Keratinocyte (primary cell): ENCODE measurements at regions not wholly inside any gene's neighbourhood (a gene's known extent, or its start where the extent isn't known, plus 50 kb on each side); places are given as distances from the start of the nearest gene placed in this dataset.

Experiments
- DNase-seq: peaks from one replicate; pipeline ENCODE4 v3.0.0-alpha.2; 2011; ENCODE audit warnings: low read depth, missing footprints, low spot score
- FAIRE-seq: peaks from 2 replicates; lab custom pipeline; 2011; peaks lifted over from hg19 to GRCh38; lab: Jason Lieb, UNC
- H2AFZ ChIP-seq: 2 replicates; pipeline ENCODE4 v1.6.0; 2012; ENCODE audit warnings: low read length, control low read depth, inconsistent platforms; ENCODE audit not compliant: control insufficient read depth
- H3K27ac ChIP-seq: 2 replicates; pipeline ENCODE4 v1.5.1; 2011; ENCODE audit warnings: low read length; ENCODE audit not compliant: control insufficient read depth, insufficient read depth
- H3K27me3 ChIP-seq: 3 replicates; pipeline ENCODE4 v1.6.0; 2011; ENCODE audit warnings: low read length; ENCODE audit not compliant: control insufficient read depth, insufficient read depth; ENCODE audit errors: extremely low read depth
- H3K36me3 ChIP-seq, 2 experiments: 2 replicates in 1 of 2; 3 replicates in 1 of 2; pipeline ENCODE4 v1.5.1; 2011; ENCODE audit warnings: low read length in 2 of 2, mild to moderate bottlenecking in 1 of 2; ENCODE audit not compliant: control insufficient read depth in 2 of 2, insufficient read depth in 2 of 2; ENCODE audit errors: extremely low read depth in 1 of 2
- H3K4me1 ChIP-seq: 3 replicates; pipeline ENCODE4 v1.5.1; 2011; ENCODE audit warnings: low read length; ENCODE audit not compliant: control insufficient read depth, insufficient read depth; ENCODE audit errors: extremely low read depth
- H3K4me2 ChIP-seq: 3 replicates; pipeline ENCODE4 v1.6.0; 2011; ENCODE audit warnings: low read depth, low read length; ENCODE audit not compliant: control insufficient read depth, insufficient read depth; ENCODE audit errors: extremely low read depth
- H3K4me3 ChIP-seq, 3 experiments: fragments of 200-600 bp in 1 of 3; sonication (generic) in 1 of 3; 2 replicates in 2 of 3; 3 replicates in 1 of 3; pipeline ENCODE4 v1.5.1; 2011 to 2016; ENCODE audit warnings: low read length in 3 of 3, mild to moderate bottlenecking in 3 of 3, control low read depth in 2 of 3, inconsistent platforms in 1 of 3, low read depth in 1 of 3, mixed read lengths in 1 of 3, mixed run types in 1 of 3, moderate library complexity in 1 of 3; ENCODE audit not compliant: control insufficient read depth in 2 of 3, insufficient read depth in 2 of 3; ENCODE audit errors: extremely low read depth in 1 of 3
- H3K79me2 ChIP-seq: 2 replicates; pipeline ENCODE4 v1.6.0; 2012; ENCODE audit warnings: low read length; ENCODE audit not compliant: control insufficient read depth, insufficient read depth
- H3K9ac ChIP-seq: 3 replicates; pipeline ENCODE4 v1.6.0; 2011; ENCODE audit warnings: low read length; ENCODE audit not compliant: control insufficient read depth, insufficient read depth; ENCODE audit errors: extremely low read depth
- H3K9me1 ChIP-seq: 3 replicates; pipeline ENCODE4 v1.6.0; 2011; ENCODE audit warnings: low read length; ENCODE audit not compliant: control insufficient read depth, insufficient read depth; ENCODE audit errors: extremely low read depth
- H3K9me3 ChIP-seq: 2 replicates; pipeline ENCODE4 v1.5.1; 2012; ENCODE audit warnings: low read depth, low read length; ENCODE audit not compliant: control insufficient read depth
- H4K20me1 ChIP-seq: 3 replicates; pipeline ENCODE4 v1.6.0; 2011; ENCODE audit warnings: low read length; ENCODE audit not compliant: control insufficient read depth, insufficient read depth; ENCODE audit errors: extremely low read depth
- CTCF ChIP-seq, 3 experiments: IDR thresholded peaks in 1 of 3; conservative IDR thresholded peaks in 1 of 3; optimal IDR thresholded peaks in 1 of 3; 2 replicates in 2 of 3; 3 replicates in 1 of 3; pipeline versions ENCODE3 to v1.5.1; 2011; ENCODE audit warnings: low read length in 3 of 3, mild to moderate bottlenecking in 3 of 3, moderate library complexity in 2 of 3, control low read depth in 1 of 3, inconsistent platforms in 1 of 3; ENCODE audit not compliant: insufficient read depth in 2 of 3; ENCODE audit errors: extremely low read depth in 1 of 3
- EZH2 ChIP-seq: IDR thresholded peaks from one replicate; pipeline ENCODE4 v1.6.1; 2012; ENCODE audit warnings: inconsistent platforms, mild to moderate bottlenecking, low read length, moderate library complexity
- dilution Hi-C: fragments of 300-500 bp; cut with MboI; formaldehyde crosslinking; loops from one replicate; pipeline ENCODE4 v1.7.0; 2020; ENCODE audit warnings: low sequenced_read_pairs; ENCODE audit not compliant: extremely low pct_ligation_motif_present

- Histone ChIP-seq H4K20me1 (no peaks in the 10 kb centered on the region), H2AFZ (no peak overlapping the region), H3K27me3 (no peaks in the 10 kb centered on the region), H3K9me3 (no peaks in the 10 kb centered on the region), H3K36me3 (no peaks in the 10 kb centered on the region), H3K4me3 (no peak overlapping the region), H3K27ac (no peak overlapping the region), H3K4me1 (peaks cover 6% of the 10 kb centered on the region), H3K4me2 (no peak overlapping the region), H3K9me1 (no peaks in the 10 kb centered on the region), H3K9ac (no peak overlapping the region), H3K79me2 (no peaks in the 10 kb centered on the region)
- dilution Hi-C loops: no loop called here
- FAIRE-seq: no peak
- TF ChIP-seq EZH2 (no peak), CTCF (optimal IDR thresholded peaks at IDR 0.05 in 1 of 3, IDR thresholded peaks at IDR 0.05 in 1 of 3, conservative IDR thresholded peaks at IDR 0.05 in 1 of 3; ENCODE audit: extremely low read depth in 1 of 3, insufficient read depth in 2 of 3, low read length in 3 of 3) (no peak)
- DNase-seq: no peak
These were observed 266.3 kb upstream of the PRKD1 start for GRCh38 chr14:30193845-30194501.

DNA sequence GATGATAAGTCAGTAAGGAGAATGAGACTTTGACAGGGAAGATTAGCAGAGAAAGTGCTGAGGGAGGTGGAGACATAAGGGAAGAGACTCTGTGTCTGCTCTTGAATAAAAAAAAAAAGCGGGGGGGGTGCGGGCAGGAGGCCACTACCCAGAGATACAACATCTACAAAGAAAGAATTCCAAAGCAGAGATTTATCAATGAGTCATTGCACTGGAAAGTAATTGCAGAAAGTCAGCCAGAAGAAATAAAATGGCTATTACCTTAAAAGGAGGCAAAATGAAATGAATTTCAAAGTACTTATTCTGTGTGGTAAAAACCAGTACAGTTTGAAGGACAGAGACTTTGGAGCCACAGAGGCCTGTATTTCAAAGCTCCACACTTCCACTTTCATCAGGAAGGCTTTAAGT lies 267.1 kb upstream of the PRKD1 start:
- Histone ChIP-seq H3K4me1 (peaks cover 6% of the 10 kb centered on the region), H3K27me3 (no peaks in the 10 kb centered on the region), H3K4me2 (no peak overlapping the region), H2AFZ (no peak overlapping the region), H3K27ac (no peak overlapping the region), H4K20me1 (no peaks in the 10 kb centered on the region), H3K79me2 (no peaks in the 10 kb centered on the region), H3K4me3 (no peak overlapping the region), H3K36me3 (no peaks in the 10 kb centered on the region), H3K9me3 (no peaks in the 10 kb centered on the region), H3K9me1 (no peaks in the 10 kb centered on the region), H3K9ac (no peak overlapping the region)
- DNase-seq (no peak), FAIRE-seq (no peak)
- dilution Hi-C loops: no loop called here
- TF ChIP-seq EZH2 (no peak), CTCF (optimal IDR thresholded peaks at IDR 0.05 in 1 of 3, IDR thresholded peaks at IDR 0.05 in 1 of 3, conservative IDR thresholded peaks at IDR 0.05 in 1 of 3; ENCODE audit: extremely low read depth in 1 of 3, insufficient read depth in 2 of 3, low read length in 3 of 3) (no peak)
